ENCODE measurements at regions not wholly inside any gene's neighbourhood (a gene's known extent, or its start where the extent isn't known, plus 50 kb on each side); places are given as distances from the start of the nearest gene placed in this dataset.

- no peak for TF ChIP-seq CTCF (conservative IDR thresholded peaks at IDR 0.05; ENCODE audit: low read depth, low read length)
- no peak for TF ChIP-seq EZH2 (IDR thresholded peaks at IDR 0.05; ENCODE audit: borderline replicate concordance, low read depth, low read length, poor library complexity, severe bottlenecking)
Measured at GRCh38 chr12:85559536-85559935, 276.7 kb downstream of the RASSF9 start.

Measured in A673 (cell line).